ENCODE measurements at regions not wholly inside any gene's neighbourhood (a gene's known extent, or its start where the extent isn't known, plus 50 kb on each side); places are given as distances from the start of the nearest gene placed in this dataset.

- H3K4me3 ChIP-seq (ENCODE audit: low read depth, low read length), result no peak overlapping the region
- H3K27ac ChIP-seq, result no peak overlapping the region
- no peaks in the 10 kb centered on the region for H3K9me3 ChIP-seq (ENCODE audit: severe bottlenecking)
- no peaks in the 10 kb centered on the region for H3K36me3 ChIP-seq
- TF ChIP-seq CTCF (IDR thresholded peaks at IDR 0.05; ENCODE audit: low read depth, low read length), result no peak
- no peaks in the 10 kb centered on the region for H3K27me3 ChIP-seq (ENCODE audit: insufficient read depth, low read depth, severe bottlenecking)
- DNase-seq, result no peak
These were observed 140.1 kb upstream of the ATP2B1 start for GRCh38 chr12:89848732-89849131.

DNA sequence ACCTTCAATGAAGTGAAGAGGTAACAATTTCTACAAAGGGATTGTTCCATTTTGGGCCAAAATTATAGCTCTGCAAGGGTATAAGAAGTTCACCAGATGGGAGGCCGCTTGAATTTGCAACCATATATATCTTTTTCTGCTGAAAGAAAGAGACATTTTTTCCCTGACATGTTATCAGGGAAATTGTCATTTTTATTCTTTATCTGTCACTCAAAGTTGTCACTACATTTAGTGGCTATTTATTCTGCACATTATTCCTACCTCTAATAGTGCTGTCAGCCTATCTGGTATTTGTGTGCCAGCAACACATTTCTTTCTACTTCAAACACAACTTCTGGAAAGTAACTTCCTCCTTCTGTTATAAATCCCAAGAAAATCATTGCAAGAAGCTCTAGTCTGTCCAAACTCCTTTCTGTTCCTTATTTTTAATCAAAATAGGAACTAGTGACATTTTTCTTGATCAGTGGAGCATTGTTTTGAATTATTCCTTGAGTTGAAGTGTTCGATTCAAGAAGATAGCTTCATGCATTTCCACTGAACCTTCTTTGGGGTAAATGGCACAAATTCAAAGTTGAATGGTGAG is 137.9 kb upstream of the ATP2B1 start:
- no peaks in the 10 kb centered on the region for H3K36me3 ChIP-seq
- H3K27me3 ChIP-seq (ENCODE audit: insufficient read depth, low read depth, severe bottlenecking), result no peaks in the 10 kb centered on the region
- TF ChIP-seq CTCF (IDR thresholded peaks at IDR 0.05; ENCODE audit: low read depth, low read length), result no peak
- no peak for DNase-seq
- no peaks in the 10 kb centered on the region for H3K9me3 ChIP-seq (ENCODE audit: severe bottlenecking)
- H3K4me3 ChIP-seq (ENCODE audit: low read depth, low read length), result no peak overlapping the region
- no peak overlapping the region for H3K27ac ChIP-seq

- Histone ChIP-seq H3K4me3 (ENCODE audit: low read depth, low read length) (no peak overlapping the region), H3K27ac (no peak overlapping the region), H3K27me3 (ENCODE audit: insufficient read depth, low read depth, severe bottlenecking) (no peaks in the 10 kb centered on the region), H3K36me3 (no peaks in the 10 kb centered on the region), H3K9me3 (ENCODE audit: severe bottlenecking) (no peaks in the 10 kb centered on the region)
- DNase-seq, result no peak
- TF ChIP-seq CTCF (IDR thresholded peaks at IDR 0.05; ENCODE audit: low read depth, low read length), result no peak
These were observed 137.1 kb upstream of the ATP2B1 start for GRCh38 chr12:89845767-89846166.

- no peak for DNase-seq
- no peaks in the 10 kb centered on the region for H3K36me3 ChIP-seq
- no peaks in the 10 kb centered on the region for H3K27me3 ChIP-seq (ENCODE audit: insufficient read depth, low read depth, severe bottlenecking)
- TF ChIP-seq CTCF (IDR thresholded peaks at IDR 0.05; ENCODE audit: low read depth, low read length), result no peak
- no peak overlapping the region for H3K27ac ChIP-seq
- H3K9me3 ChIP-seq (ENCODE audit: severe bottlenecking), result no peaks in the 10 kb centered on the region
- no peak overlapping the region for H3K4me3 ChIP-seq (ENCODE audit: low read depth, low read length)
These were observed 136.7 kb upstream of the ATP2B1 start for GRCh38 chr12:89845366-89845765.

DNA sequence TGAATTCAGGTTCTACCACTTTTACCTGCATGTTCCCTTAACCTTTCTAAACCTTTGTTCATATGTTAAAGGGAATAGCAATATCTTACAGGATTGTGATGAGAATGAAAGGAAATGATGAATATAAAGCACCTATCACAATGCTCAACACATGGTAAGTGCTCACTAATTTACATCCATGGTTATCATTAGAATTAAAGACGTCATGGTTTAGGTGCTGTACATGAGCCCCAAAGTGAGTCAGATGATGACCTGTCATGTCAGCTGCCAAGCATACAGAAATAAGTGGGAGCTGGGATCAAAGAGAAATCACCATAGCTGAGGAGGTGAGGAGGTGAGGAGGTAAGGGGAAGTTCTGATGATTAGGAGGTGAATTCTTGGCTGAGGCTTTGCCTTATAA is 135.9 kb upstream of the ATP2B1 start:
- H3K36me3 ChIP-seq, result no peaks in the 10 kb centered on the region
- H3K4me3 ChIP-seq (ENCODE audit: low read depth, low read length), result no peak overlapping the region
- H3K27me3 ChIP-seq (ENCODE audit: insufficient read depth, low read depth, severe bottlenecking), result no peaks in the 10 kb centered on the region
- TF ChIP-seq CTCF (IDR thresholded peaks at IDR 0.05; ENCODE audit: low read depth, low read length), result no peak
- no peaks in the 10 kb centered on the region for H3K9me3 ChIP-seq (ENCODE audit: severe bottlenecking)
- no peak for DNase-seq
- no peak overlapping the region for H3K27ac ChIP-seq
